ENCODE measurements at regions not wholly inside any gene's neighbourhood (a gene's known extent, or its start where the extent isn't known, plus 50 kb on each side); places are given as distances from the start of the nearest gene placed in this dataset.

DNA sequence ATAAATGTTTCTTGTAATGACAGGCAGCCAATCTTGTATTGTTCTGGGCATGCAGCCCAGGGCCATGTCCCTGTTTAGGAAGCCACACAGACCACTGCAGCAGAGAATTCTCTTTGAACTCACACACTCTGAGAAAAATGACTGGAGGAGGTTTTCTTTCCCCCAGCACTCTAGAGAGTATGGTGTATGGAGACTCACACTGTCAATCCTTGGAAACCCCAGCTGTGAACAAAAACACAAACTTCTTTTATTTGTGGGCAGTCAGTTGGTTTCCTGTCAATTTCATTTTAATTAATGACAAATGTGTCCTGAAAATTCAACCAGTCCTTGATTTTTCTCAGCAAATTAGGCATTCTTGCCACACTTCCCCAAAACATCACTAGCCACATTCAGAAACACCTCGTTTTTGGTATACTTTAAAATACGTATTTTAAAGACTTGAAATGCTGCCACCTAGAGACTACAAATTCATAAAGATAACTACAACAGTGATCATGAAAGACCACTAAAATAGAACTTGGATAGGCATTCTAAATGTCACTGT is 52.9 kb upstream of the UFL1 start:
- TF ChIP-seq, protein P1, sequence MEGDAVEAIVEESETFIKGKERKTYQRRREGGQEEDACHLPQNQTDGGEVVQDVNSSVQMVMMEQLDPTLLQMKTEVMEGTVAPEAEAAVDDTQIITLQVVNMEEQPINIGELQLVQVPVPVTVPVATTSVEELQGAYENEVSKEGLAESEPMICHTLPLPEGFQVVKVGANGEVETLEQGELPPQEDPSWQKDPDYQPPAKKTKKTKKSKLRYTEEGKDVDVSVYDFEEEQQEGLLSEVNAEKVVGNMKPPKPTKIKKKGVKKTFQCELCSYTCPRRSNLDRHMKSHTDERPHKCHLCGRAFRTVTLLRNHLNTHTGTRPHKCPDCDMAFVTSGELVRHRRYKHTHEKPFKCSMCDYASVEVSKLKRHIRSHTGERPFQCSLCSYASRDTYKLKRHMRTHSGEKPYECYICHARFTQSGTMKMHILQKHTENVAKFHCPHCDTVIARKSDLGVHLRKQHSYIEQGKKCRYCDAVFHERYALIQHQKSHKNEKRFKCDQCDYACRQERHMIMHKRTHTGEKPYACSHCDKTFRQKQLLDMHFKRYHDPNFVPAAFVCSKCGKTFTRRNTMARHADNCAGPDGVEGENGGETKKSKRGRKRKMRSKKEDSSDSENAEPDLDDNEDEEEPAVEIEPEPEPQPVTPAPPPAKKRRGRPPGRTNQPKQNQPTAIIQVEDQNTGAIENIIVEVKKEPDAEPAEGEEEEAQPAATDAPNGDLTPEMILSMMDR (IDR thresholded peaks at IDR 0.05; ENCODE audit: low read depth, low read length, missing input control), result no peak
- TF ChIP-seq RAD21 (IDR thresholded peaks at IDR 0.05) (no peak), TAF1 (conservative IDR thresholded peaks at IDR 0.05) (no peak), EGR1 (IDR thresholded peaks at IDR 0.05; ENCODE audit: low read depth in 2 of 2) (no peak), FOXA1 (IDR thresholded peaks at IDR 0.05) (no peak), HNF4G (IDR thresholded peaks at IDR 0.05) (no peak), GABPA (IDR thresholded peaks at IDR 0.05 in 1 of 2, conservative IDR thresholded peaks at IDR 0.05 in 1 of 2) (no peak), NR2F2 (IDR thresholded peaks at IDR 0.05) (no peak), YY1 (IDR thresholded peaks at IDR 0.05) (no peak)
- TF ChIP-seq, protein P2, sequence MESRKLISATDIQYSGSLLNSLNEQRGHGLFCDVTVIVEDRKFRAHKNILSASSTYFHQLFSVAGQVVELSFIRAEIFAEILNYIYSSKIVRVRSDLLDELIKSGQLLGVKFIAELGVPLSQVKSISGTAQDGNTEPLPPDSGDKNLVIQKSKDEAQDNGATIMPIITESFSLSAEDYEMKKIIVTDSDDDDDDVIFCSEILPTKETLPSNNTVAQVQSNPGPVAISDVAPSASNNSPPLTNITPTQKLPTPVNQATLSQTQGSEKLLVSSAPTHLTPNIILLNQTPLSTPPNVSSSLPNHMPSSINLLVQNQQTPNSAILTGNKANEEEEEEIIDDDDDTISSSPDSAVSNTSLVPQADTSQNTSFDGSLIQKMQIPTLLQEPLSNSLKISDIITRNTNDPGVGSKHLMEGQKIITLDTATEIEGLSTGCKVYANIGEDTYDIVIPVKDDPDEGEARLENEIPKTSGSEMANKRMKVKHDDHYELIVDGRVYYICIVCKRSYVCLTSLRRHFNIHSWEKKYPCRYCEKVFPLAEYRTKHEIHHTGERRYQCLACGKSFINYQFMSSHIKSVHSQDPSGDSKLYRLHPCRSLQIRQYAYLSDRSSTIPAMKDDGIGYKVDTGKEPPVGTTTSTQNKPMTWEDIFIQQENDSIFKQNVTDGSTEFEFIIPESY (IDR thresholded peaks at IDR 0.05), result no peak
- TF ChIP-seq, protein P3, sequence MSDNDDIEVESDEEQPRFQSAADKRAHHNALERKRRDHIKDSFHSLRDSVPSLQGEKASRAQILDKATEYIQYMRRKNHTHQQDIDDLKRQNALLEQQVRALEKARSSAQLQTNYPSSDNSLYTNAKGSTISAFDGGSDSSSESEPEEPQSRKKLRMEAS (IDR thresholded peaks at IDR 0.05), result no peak
